Thoracic aorta (tissue), 2 donors: ENCODE measurements at regions not wholly inside any gene's neighbourhood (a gene's known extent, or its start where the extent isn't known, plus 50 kb on each side); places are given as distances from the start of the nearest gene placed in this dataset.

Experiments used
- ATAC-seq: fragments of 150-250 bp; one replicate; pipeline ENCODE4 v1.8.0; 2017; ENCODE audit warnings: low read depth; ENCODE audit not compliant: insufficient number of reproducible peaks, low FRiP score
- DNase-seq: peaks from one replicate; pipeline ENCODE4 v3.0.0-alpha.2; 2020; ENCODE audit warnings: low spot score
- H3K27ac ChIP-seq, 2 donors: fragments of 200-600 bp; sonication (generic); 1 replicate in 1 of 2; 2 replicates in 1 of 2; pipeline ENCODE4 v1.5.1; 2016; ENCODE audit warnings: mild to moderate bottlenecking in 2 of 2, moderate library complexity in 2 of 2
- H3K27me3 ChIP-seq: fragments of 200-600 bp; sonication (generic); replicated peaks from 2 replicates; pipeline ENCODE4 v1.6.0; 2016; ENCODE audit warnings: mild to moderate bottlenecking; ENCODE audit not compliant: insufficient read depth
- H3K36me3 ChIP-seq: fragments of 200-600 bp; sonication (generic); one replicate; pipeline ENCODE4 v1.5.1; 2016
- H3K4me1 ChIP-seq, 2 donors: fragments of 200-600 bp; sonication (generic); 1 replicate in 1 of 2; 2 replicates in 1 of 2; pipeline versions ENCODE4 v1.5.1 to v1.6.0; 2016; ENCODE audit warnings: low read depth in 2 of 2, mild to moderate bottlenecking in 1 of 2; ENCODE audit not compliant: control insufficient read depth in 1 of 2
- H3K4me3 ChIP-seq: fragments of 200-600 bp; sonication (generic); 2 replicates; pipeline ENCODE4 v1.5.1; 2016; ENCODE audit warnings: mild to moderate bottlenecking
- H3K9me3 ChIP-seq: fragments of 200-600 bp; sonication (generic); 2 replicates; pipeline ENCODE4 v1.5.1; 2016
- TF ChIP-seq, protein P1 (sequence below): fragments of 200-600 bp; sonication (generic); IDR thresholded peaks from one replicate; pipeline ENCODE4 v1.5.1; 2019; ENCODE audit warnings: antibody characterized with exemption

DNA sequence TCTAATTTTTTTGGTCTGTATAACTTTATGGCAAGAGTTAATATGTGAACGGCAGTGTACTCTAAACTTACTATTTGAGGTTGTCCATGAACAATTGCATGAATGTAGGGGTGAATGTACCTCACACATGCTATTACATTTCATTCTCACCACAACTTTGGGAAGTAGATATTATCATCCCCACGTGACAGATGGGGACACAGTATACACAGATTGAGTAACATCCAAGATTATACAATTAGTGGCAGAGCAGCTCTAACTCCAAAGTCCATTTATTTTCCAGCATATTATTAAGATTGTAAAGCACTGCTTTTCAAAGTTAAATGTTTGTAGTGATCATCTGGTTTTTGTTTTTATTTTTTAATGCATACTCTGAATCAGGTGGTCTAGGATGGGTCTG lies 622.1 kb upstream of the ZEB2 start:
- H3K4me3 ChIP-seq, result no peak overlapping the region
- H3K4me1 ChIP-seq, result no peaks in the 10 kb centered on the region
- H3K27me3 ChIP-seq, result no peaks in the 10 kb centered on the region
- DNase-seq (no peak), ATAC-seq (no peak)
- TF ChIP-seq, protein P1, sequence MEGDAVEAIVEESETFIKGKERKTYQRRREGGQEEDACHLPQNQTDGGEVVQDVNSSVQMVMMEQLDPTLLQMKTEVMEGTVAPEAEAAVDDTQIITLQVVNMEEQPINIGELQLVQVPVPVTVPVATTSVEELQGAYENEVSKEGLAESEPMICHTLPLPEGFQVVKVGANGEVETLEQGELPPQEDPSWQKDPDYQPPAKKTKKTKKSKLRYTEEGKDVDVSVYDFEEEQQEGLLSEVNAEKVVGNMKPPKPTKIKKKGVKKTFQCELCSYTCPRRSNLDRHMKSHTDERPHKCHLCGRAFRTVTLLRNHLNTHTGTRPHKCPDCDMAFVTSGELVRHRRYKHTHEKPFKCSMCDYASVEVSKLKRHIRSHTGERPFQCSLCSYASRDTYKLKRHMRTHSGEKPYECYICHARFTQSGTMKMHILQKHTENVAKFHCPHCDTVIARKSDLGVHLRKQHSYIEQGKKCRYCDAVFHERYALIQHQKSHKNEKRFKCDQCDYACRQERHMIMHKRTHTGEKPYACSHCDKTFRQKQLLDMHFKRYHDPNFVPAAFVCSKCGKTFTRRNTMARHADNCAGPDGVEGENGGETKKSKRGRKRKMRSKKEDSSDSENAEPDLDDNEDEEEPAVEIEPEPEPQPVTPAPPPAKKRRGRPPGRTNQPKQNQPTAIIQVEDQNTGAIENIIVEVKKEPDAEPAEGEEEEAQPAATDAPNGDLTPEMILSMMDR, result no peak
- no peaks in the 10 kb centered on the region for H3K36me3 ChIP-seq
- H3K9me3 ChIP-seq, result no peaks in the 10 kb centered on the region
- H3K27ac ChIP-seq, result no peak overlapping the region

DNA sequence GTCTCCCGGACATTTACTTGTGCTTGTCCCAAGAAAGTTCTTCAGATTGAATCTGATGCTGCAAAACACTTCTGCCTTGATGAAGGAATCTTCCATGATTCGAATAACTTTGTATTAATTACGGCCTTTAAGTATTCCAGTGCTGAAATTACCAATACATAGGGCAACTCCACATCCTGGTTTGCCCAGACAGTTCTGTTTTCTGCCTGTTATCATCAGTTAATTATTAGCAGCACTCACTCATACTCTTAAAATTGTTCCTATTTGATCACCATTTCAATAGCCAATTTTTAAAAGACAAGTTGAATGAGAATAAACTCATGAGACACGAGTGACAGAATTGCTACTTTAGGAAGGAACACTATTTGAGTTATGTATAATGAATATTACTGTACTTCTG lies 620.7 kb upstream of the ZEB2 start:
- TF ChIP-seq, protein P1, result no peak

DNA sequence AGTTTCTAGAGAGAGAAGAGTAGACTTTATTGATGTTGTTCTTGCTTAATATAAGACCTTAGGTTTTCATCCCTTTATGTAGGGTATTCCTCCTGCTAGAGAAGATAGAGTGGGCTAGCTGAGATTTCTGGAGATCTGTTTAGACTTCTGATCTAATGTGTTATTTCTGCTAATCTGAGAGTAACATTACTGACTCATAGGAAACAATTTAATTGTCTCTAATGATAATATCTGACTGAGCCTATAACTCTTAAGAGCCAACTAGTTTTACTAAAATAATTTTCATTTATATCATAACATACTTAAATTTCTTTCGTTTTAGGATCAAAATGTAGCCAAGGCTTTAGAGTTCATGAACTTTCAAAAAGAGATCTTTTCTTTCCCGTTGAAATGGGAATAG lies 618.7 kb upstream of the ZEB2 start:
- H3K27ac ChIP-seq, result no peak overlapping the region
- no peak overlapping the region for H3K4me3 ChIP-seq
- H3K4me1 ChIP-seq, result no peaks in the 10 kb centered on the region
- TF ChIP-seq, protein P1, result no peak
- H3K27me3 ChIP-seq, result no peaks in the 10 kb centered on the region
- DNase-seq, result no peak
- ATAC-seq, result no peak
- no peaks in the 10 kb centered on the region for H3K36me3 ChIP-seq
- H3K9me3 ChIP-seq, result no peaks in the 10 kb centered on the region

More for the DNA sequence above, 620.7 kb upstream of the ZEB2 start:
- no peak for ATAC-seq
- Histone ChIP-seq H3K27me3 (no peaks in the 10 kb centered on the region), H3K4me3 (no peak overlapping the region), H3K4me1 (no peaks in the 10 kb centered on the region), H3K9me3 (no peaks in the 10 kb centered on the region), H3K27ac (no peak overlapping the region), H3K36me3 (no peaks in the 10 kb centered on the region)
- DNase-seq, result no peak

DNA sequence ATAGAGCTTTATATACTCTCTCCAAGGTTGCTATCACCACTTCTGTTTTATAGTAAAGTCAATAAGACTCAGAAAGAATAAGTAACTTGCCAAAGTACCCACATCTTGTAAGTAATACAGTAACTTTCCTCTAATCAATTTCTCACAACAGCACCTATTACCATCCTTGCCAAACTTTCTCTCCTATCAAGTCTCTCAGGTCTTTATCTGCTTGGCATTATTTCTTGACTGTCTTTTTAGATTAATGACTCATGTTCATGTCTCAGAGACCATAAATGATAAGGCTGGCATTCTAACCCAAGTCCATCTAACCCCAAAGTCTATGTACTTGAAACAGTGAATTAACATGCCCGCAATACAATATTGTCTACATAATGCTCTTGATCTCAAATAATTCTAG lies 618.0 kb upstream of the ZEB2 start:
- H3K27me3 ChIP-seq, result no peaks in the 10 kb centered on the region
- DNase-seq (no peak), ATAC-seq (no peak)
- no peak overlapping the region for H3K4me3 ChIP-seq
- H3K27ac ChIP-seq, result no peak overlapping the region
- H3K9me3 ChIP-seq, result no peaks in the 10 kb centered on the region
- TF ChIP-seq, protein P1, result no peak
- no peaks in the 10 kb centered on the region for H3K4me1 ChIP-seq
- H3K36me3 ChIP-seq, result no peaks in the 10 kb centered on the region

DNA sequence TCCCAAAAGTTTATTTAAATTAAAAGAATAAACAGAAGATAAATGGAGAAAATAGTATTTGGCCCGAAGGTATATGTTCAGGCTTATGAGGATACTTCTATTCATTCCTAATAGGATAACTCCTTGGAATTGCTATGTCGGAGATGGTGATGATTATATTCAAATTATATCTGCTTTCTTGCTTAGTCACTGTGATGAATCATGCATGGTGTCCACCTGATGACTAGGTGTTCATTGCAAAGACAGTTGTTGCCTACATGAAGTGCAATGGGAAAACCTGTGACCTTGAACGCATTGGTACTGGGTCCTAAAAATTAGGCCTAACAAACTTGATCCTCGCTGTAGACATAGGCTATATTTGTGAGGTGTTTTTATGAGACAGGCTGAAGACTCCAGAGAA lies 617.3 kb upstream of the ZEB2 start:
- DNase-seq, result no peak

More for the DNA sequence above, 617.3 kb upstream of the ZEB2 start:
- Histone ChIP-seq H3K9me3 (no peaks in the 10 kb centered on the region), H3K4me3 (no peak overlapping the region), H3K36me3 (no peaks in the 10 kb centered on the region), H3K27ac (no peak overlapping the region), H3K4me1 (no peaks in the 10 kb centered on the region), H3K27me3 (no peaks in the 10 kb centered on the region)
- TF ChIP-seq, protein P1, result no peak
- no peak for ATAC-seq
